Natural killer cell (primary cell): ENCODE measurements at regions not wholly inside any gene's neighbourhood (a gene's known extent, or its start where the extent isn't known, plus 50 kb on each side); places are given as distances from the start of the nearest gene placed in this dataset.
"Not testable (repeated sequence)": the region's sequence is repeated elsewhere in the genome, so short reads cannot be mapped to it uniquely, and the experiment has no call there.

ENCODE experiments used
- ATAC-seq, 3 donors: fragments of 150-1000 bp in 2 of 3; fragments of 200-7000 bp in 1 of 3; cut with Tn5 transposase; 1 replicate in 1 of 3; 2 replicates in 2 of 3; pipeline ENCODE4 v1.10.0; 2021; ENCODE audit warnings: mild to moderate bottlenecking in 2 of 3, moderate library complexity in 2 of 3
- DNase-seq, 2 donors: peaks; one replicate each; pipeline versions ENCODE4 v3.0.0 to v3.0.0-alpha.2; 2013 to 2021; ENCODE audit warnings: mixed read lengths in 1 of 2
- H3K27ac ChIP-seq: one replicate; pipeline ENCODE4 v1.5.1; 2013; ENCODE audit warnings: mild to moderate bottlenecking, low read length
- H3K27me3 ChIP-seq: one replicate; pipeline ENCODE4 v1.6.1; 2013; ENCODE audit warnings: low read length; ENCODE audit not compliant: control insufficient read depth, insufficient read depth
- H3K36me3 ChIP-seq: one replicate; pipeline ENCODE4 v1.6.1; 2013; ENCODE audit warnings: low read length; ENCODE audit not compliant: control insufficient read depth, insufficient read depth
- H3K4me1 ChIP-seq: one replicate; pipeline ENCODE4 v1.6.1; 2013; ENCODE audit warnings: low read length; ENCODE audit not compliant: control insufficient read depth, insufficient read depth
- H3K4me3 ChIP-seq: one replicate; pipeline ENCODE4 v1.5.1; 2013; ENCODE audit warnings: low read length
- H3K9me3 ChIP-seq: one replicate; pipeline ENCODE4 v1.6.1; 2013; ENCODE audit warnings: low read length; ENCODE audit not compliant: control insufficient read depth, insufficient read depth
- H3K27ac Mint-ChIP-seq, 2 donors: one replicate each; pipeline ENCODE4 v1.8.0; 2022; ENCODE audit warnings: mild to moderate bottlenecking in 2 of 2, mixed read lengths in 2 of 2, moderate library complexity in 1 of 2
- H3K27me3 Mint-ChIP-seq, 2 donors: one replicate each; pipeline ENCODE4 v1.8.0; 2022; ENCODE audit warnings: low read depth in 2 of 2, mixed read lengths in 2 of 2
- H3K36me3 Mint-ChIP-seq: one replicate; pipeline ENCODE4 v1.8.0; 2022; ENCODE audit warnings: mixed read lengths
- H3K4me1 Mint-ChIP-seq, 2 donors: one replicate each; pipeline ENCODE4 v1.8.0; 2022; ENCODE audit warnings: mixed read lengths in 2 of 2
- H3K4me3 Mint-ChIP-seq: one replicate; pipeline ENCODE4 v1.8.0; 2022; ENCODE audit warnings: mild to moderate bottlenecking, moderate library complexity, mixed read lengths
- H3K9me3 Mint-ChIP-seq, 2 donors: one replicate each; pipeline ENCODE4 v1.8.0; 2022; ENCODE audit warnings: mixed read lengths in 2 of 2
- WGBS: methylation state at CpG from one replicate; pipeline ENCODE4 v1.1.7; 2013; ENCODE audit warnings: missing lambda C conversion rate; ENCODE audit not compliant: insufficient coverage; 5-methylcytosine and 5-hydroxymethylcytosine counted together
- intact Hi-C: fragments of 100-400 bp; cut with micrococcal nuclease; formaldehyde crosslinking; loops from one replicate; pipeline ENCODE4 v1.14.2; 2022
- TF ChIP-seq, protein P1 (sequence below): fragments of 200-600 bp; IDR thresholded peaks from one replicate; pipeline ENCODE4 v1.8.0; 2022; ENCODE audit warnings: antibody characterized with exemption

DNA sequence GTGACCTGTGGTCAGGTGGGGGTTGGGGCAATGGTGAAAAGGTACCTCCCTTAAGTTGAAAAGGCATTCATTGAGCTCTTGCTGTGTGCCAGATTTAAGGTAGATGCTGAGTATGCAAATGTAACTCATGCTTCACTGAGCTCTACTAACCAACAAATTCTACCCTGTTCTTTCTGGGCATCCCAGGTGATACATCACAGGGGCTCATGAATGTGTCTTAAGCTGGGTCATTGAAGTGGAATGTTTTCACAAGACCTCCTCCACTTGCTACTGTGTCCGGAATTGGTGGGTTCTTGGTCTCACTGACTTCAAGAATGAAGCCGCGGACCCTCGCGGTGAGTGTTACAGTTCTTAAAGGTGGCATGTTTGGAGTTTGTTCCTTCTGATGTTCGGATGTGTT, 362.8 kb upstream of the ZNF462 start:
- Mint-ChIP-seq H3K27me3 (no peaks in the 10 kb centered on the region), H3K36me3 (no peaks in the 10 kb centered on the region), H3K27ac (no peak overlapping the region), H3K9me3 (no peaks in the 10 kb centered on the region), H3K4me3 (no peak overlapping the region), H3K4me1 (no peaks in the 10 kb centered on the region)
- Histone ChIP-seq H3K36me3 (no peaks in the 10 kb centered on the region), H3K4me3 (no peak overlapping the region), H3K9me3 (no peaks in the 10 kb centered on the region), H3K4me1 (no peaks in the 10 kb centered on the region), H3K27ac (no peak overlapping the region), H3K27me3 (no peaks in the 10 kb centered on the region)
- no peak for ATAC-seq
- intact Hi-C loops = no loop called here
- 93% methylated on average over 4 of the region's 6 CpGs for WGBS
- TF ChIP-seq, protein P1, sequence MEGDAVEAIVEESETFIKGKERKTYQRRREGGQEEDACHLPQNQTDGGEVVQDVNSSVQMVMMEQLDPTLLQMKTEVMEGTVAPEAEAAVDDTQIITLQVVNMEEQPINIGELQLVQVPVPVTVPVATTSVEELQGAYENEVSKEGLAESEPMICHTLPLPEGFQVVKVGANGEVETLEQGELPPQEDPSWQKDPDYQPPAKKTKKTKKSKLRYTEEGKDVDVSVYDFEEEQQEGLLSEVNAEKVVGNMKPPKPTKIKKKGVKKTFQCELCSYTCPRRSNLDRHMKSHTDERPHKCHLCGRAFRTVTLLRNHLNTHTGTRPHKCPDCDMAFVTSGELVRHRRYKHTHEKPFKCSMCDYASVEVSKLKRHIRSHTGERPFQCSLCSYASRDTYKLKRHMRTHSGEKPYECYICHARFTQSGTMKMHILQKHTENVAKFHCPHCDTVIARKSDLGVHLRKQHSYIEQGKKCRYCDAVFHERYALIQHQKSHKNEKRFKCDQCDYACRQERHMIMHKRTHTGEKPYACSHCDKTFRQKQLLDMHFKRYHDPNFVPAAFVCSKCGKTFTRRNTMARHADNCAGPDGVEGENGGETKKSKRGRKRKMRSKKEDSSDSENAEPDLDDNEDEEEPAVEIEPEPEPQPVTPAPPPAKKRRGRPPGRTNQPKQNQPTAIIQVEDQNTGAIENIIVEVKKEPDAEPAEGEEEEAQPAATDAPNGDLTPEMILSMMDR = no peak
- no peak for DNase-seq

DNA sequence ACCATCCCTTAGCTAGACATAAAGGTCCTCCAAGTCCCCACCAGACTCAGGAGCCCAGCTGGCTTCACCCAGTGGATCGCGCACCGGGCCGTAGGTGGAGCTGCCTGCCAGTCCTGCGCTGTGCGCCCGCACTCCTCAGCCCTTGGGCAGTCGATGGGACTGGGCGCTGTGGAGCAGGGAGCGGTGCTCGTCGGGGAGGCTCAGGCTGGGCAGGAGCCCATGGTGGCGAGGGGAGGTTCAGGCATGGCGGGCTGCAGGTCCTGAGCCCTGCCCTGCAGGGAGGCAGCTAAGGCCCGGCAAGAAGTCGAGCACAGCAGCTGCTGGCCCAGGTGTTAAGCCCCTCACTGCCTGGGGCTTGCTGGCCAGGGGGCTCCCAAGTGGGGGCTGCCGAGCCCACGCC, 361.8 kb upstream of the ZNF462 start:
- H3K36me3 ChIP-seq, H3K9me3 ChIP-seq, DNase-seq, H3K9me3 Mint-ChIP-seq, H3K4me1 ChIP-seq, H3K4me3 Mint-ChIP-seq, H3K27ac Mint-ChIP-seq, H3K27ac ChIP-seq, intact Hi-C loops, H3K4me1 Mint-ChIP-seq, H3K27me3 ChIP-seq, H3K36me3 Mint-ChIP-seq, ATAC-seq, H3K4me3 ChIP-seq, H3K27me3 Mint-ChIP-seq: not testable (repeated sequence)
- WGBS = 94% methylated on average over 18 of the region's 18 CpGs

DNA sequence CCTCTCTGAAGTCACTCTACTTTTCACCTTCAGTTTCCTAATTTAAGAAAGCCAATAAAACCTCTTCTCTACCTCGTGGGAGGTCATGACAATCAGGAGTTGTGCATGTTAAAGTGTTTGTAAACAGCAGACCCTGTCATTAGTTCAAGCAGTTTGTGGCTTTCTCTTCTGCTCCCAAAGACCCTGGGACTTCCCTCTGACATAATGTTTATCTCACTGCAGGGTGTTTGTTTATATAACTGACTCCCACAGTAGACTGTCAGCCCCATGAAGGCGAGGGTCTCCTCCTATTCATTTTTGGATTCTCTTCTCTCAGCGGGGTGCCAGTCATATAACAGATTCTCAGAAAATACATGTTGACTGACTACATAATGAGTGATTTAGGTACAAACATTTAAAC, 360.0 kb upstream of the ZNF462 start:
- H3K4me1 Mint-ChIP-seq = no peaks in the 10 kb centered on the region
- no peaks in the 10 kb centered on the region for H3K9me3 Mint-ChIP-seq
- H3K4me3 Mint-ChIP-seq = no peak overlapping the region
- H3K9me3 ChIP-seq = no peaks in the 10 kb centered on the region
- H3K27ac ChIP-seq = no peak overlapping the region
- no peak overlapping the region for H3K4me3 ChIP-seq
- ATAC-seq (no peak), DNase-seq (no peak)
- no peaks in the 10 kb centered on the region for H3K36me3 Mint-ChIP-seq
- intact Hi-C loops = no loop called here
- H3K4me1 ChIP-seq = no peaks in the 10 kb centered on the region
- 67% methylated on average over 1 of the region's 3 CpGs for WGBS
- H3K27me3 ChIP-seq = no peaks in the 10 kb centered on the region
- no peaks in the 10 kb centered on the region for H3K36me3 ChIP-seq
- TF ChIP-seq, protein P1 = no peak
- H3K27ac Mint-ChIP-seq = no peak overlapping the region
- no peaks in the 10 kb centered on the region for H3K27me3 Mint-ChIP-seq

DNA sequence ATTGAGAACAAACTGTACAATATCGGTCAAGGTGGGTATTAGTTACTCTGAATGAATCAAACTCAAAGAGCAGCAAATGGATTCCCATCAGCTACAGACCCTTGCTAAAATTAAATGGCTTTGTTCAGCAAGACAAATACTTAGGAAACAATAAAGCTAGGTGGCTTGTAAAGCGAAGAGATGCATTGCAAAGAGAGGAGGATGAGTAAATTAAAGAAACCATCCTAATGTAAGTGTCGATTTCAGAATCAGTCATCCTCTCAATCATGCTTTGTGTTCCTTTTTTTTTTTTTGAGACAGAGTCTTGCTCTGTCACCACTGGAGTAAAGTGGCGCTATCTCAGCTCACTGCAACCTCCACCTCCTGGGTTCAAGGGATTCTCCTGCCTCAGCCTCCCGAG, 359.2 kb upstream of the ZNF462 start:
- no peaks in the 10 kb centered on the region for H3K36me3 Mint-ChIP-seq
- no peaks in the 10 kb centered on the region for H3K36me3 ChIP-seq
- 72% methylated on average over 3 of the region's 5 CpGs for WGBS
- TF ChIP-seq, protein P1 = no peak
- DNase-seq (no peak), ATAC-seq (no peak)
- no peak overlapping the region for H3K4me3 ChIP-seq
- no peaks in the 10 kb centered on the region for H3K4me1 ChIP-seq
- no peaks in the 10 kb centered on the region for H3K27me3 ChIP-seq
- no peaks in the 10 kb centered on the region for H3K9me3 ChIP-seq
- no peak overlapping the region for H3K27ac ChIP-seq
- intact Hi-C loops = no loop called here
- no peak overlapping the region for H3K4me3 Mint-ChIP-seq
- no peaks in the 10 kb centered on the region for H3K27me3 Mint-ChIP-seq
- H3K9me3 Mint-ChIP-seq = no peaks in the 10 kb centered on the region
- H3K4me1 Mint-ChIP-seq = no peaks in the 10 kb centered on the region
- no peak overlapping the region for H3K27ac Mint-ChIP-seq
